HG03520 (cell line): ENCODE measurements at regions not wholly inside any gene's neighbourhood (a gene's known extent, or its start where the extent isn't known, plus 50 kb on each side); places are given as distances from the start of the nearest gene placed in this dataset.

ENCODE experiments used
- ATAC-seq: cut with Tn5 transposase; IDR thresholded peaks from one replicate; pipeline ENCODE4 v1.9.1; 2021; ENCODE audit warnings: mild to moderate bottlenecking, moderate library complexity; ENCODE audit not compliant: unreplicated experiment

GRCh38 chr6:43970068-43970912 lies 157.0 kb downstream of the MRPL14 start:
- ATAC-seq: no peak

GRCh38 chr6:43969158-43969981 lies 157.9 kb downstream of the MRPL14 start:
- ATAC-seq: no peak

DNA sequence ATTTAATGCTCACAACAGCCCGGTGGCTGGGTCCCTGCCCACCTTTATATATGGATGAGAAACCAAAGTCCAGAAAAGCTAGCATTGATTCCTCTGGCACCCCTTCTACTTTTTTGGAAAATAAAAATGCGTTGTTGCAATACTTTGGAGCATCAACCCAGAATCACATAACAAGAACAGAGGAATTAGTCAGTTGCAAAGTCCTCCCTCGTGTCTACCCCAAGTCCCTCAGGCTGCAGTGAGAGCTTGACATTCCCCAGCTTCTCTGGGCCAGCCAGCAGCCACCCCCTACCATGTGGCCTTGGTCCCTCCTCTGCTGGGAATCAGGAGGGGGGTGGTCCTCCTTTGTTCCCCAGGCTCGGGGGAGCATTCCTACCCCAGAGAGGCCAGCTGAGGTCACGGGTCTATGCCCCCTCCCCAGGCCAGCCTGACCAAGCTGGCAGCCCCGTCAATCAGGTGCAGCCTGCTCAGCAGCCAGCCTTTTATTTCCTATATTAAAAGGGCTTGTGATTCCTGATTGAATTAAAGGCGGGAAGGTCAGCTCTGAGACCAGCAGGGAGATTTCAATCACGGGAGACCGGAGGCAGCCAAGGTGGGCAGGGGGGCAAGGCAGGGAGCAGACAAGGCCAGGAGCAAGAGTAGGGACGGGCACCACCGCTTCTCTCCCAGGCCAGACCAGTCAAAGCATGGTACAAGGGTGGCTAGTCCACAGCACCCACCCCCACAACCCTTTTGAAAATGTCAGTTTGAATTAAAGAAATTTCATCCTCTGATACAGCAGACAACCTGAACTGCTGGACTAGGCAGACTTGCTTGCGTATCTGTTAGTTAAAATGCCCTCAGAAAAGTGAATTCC lies 158.9 kb downstream of the MRPL14 start:
- ATAC-seq: no peak

DNA sequence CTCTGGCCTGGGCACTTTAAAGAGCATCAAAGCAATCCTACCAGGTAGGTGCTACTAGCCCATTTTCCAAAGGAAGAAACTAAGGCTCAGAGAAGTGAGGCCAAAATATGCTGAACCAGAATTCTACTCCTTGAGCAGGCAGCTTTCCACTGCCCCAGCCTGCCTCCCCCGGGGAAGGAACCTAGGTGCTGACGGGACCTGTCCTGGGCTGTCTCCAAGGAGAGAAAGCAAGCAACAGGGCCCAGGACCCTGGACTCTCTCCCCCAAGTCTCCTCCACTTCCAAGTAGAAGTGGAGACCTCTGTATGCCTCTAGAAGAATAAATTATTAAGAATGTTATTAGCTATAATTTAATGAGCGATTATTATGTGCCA lies 159.5 kb downstream of the MRPL14 start:
- no peak for ATAC-seq

GRCh38 chr6:43966853-43967718 lies 160.2 kb downstream of the MRPL14 start:
- no peak for ATAC-seq

DNA sequence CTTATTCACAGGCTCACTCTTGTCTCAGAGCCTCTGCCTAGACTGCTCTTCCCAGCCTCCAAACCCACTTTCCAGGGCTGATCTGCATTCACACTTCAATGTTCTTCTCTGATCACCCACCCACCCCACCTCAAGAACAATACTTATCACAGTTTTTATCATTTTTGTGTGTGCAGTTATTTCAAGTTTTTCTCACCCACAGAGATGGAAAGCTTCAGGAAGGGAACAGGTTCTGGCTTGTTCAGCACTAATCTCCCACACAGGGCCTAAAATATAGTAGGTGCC lies 160.9 kb downstream of the MRPL14 start:
- no peak for ATAC-seq

- no peak for ATAC-seq
These were observed 161.5 kb downstream of the MRPL14 start for GRCh38 chr6:43965628-43966373.

GRCh38 chr6:43964659-43965570 lies 162.3 kb downstream of the MRPL14 start:
- ATAC-seq: no peak

DNA sequence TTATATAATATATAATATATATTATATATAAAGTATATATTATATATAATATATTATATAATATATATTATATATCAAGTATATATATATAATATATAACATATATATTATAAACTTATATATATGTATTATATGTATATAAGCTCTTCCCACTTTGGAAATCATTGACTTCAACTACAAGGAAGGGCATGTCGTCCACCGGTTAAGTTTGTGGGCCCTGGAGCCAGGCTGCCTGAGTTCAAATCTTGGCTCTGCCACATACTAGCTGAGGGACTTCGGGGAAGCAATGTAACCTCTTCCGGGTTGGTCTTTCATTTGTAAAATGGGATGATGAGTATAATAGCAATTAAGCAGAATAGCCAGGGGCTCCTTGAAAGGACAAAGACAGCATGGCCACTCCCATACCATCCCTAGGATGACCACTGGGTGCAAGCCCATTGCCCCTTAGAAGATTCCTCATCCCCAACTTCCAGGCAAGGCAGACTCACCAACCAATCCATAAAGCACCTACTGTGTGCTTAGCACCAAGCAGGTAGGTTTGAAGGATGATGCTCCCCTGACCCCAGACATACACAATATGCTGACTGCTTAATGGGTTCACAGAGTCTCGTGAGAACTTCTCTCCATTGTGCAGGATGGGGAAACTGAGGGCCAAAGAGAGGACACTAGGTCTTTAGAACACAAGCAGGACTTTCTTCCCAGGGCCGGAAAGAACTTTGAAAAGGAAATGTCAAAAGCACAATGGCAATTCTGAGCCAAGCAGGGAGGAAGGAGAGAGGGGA lies 163.2 kb downstream of the MRPL14 start:
- ATAC-seq: no peak

DNA sequence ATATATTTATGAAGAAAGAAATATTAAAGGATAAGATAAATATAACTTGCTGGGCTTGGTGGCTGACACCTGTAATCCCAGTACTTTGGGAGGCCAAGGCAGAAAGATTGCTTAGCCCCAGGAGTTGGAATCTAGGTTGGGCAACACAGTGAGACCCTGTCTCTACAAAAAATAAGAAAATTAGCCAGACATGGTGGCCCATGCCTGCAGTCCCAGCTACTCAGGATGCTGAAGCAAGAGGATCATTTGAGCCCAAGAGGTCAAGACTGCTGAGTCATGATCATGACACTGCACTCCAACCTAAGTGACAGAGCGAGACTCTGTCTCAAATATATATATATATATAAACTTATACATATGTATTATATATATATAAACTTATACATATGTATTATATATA lies 164.0 kb downstream of the MRPL14 start:
- no peak for ATAC-seq

- ATAC-seq: no peak
These were observed 164.8 kb downstream of the MRPL14 start for GRCh38 chr6:43962458-43962857.

GRCh38 chr6:43957273-43957672 lies 170.0 kb downstream of the MRPL14 start:
- no peak for ATAC-seq

DNA sequence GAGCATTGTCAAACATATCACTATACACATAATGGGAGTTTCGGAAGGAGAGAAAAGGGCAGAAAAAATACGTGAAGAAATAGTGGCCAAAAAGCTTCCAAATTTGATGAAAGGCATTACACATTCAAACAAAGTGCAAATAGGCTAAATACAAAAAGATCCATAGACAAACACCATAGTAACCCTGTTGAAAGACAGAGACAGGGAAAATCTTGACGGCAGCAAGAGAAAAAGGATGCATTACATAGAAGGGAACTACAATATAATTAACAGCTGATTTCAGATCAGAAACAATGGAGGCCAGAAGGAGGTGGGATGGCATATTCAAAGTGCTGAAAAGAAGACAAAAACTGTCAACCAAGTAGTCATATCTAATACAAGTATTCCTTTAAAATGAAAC lies 170.8 kb downstream of the MRPL14 start:
- no peak for ATAC-seq

- ATAC-seq: no peak
These were observed 172.7 kb downstream of the MRPL14 start for GRCh38 chr6:43954311-43955131.

DNA sequence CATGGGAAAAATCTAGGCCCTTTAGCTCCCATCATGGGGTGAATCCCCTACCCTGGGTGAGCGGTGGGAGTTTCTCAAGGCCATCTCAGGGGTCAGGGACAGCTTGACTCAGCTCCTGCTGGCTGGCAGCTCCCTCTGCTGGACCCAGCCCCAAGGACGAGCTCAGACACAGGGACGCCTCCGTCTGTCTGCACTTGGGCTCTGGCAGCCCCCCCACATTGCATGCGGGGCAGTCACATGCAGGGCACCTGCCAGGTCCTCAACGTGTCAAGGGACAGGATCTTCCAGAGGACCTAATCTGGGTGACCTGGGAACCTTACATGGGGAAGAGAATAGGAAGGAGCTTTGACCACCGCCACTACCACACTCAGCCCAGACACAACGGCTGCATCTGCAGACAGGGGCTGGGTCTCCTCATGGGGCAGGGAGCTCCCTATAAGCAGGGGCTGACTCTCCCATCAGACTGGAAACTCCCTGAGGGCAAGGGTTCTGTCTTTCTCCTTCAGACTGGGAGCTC lies 173.4 kb downstream of the MRPL14 start:
- no peak for ATAC-seq

DNA sequence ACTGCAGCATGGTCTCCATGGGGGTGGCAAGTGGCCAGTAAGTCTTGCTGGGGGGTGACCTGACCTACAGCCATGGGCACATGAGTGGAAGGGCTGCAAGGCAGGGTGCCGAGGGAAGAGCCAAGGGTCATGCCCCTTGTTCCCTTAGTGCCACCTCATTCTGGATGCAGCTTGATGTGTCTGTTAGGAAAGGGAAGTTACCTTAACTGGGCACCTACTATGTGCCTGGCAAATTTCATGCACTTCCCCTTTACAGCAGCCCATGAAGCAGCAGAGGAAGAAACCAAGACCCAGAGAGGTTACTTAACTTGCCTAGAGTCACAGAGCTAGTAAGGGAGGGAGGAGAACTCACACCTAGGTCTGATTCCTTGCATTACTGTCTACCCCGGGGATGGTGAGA lies 174.0 kb downstream of the MRPL14 start:
- no peak for ATAC-seq

DNA sequence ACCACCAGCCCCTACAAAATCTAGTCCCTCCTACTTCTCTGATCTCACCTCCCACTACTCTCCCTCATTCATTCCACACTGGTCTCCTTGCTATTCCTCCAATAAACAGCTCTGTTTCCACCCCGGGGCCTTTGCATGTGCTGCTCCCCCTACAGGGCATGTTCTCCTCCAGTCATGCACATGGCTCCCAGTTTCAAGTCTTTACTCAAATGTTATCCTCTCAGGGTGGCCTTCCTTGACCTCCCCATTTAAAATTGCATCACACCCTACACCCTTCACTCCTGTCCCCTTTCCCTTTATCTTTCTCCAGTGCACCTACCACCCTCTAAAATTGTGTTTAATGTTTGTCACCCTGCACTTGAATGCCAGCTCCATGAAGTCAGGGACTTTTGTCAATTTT lies 174.5 kb downstream of the MRPL14 start:
- no peak for ATAC-seq
